NCI-H1417 treated with DMSO at 0.1 percent for 48 hours (cell line): ENCODE measurements at regions not wholly inside any gene's neighbourhood (a gene's known extent, or its start where the extent isn't known, plus 50 kb on each side); places are given as distances from the start of the nearest gene placed in this dataset.

Experiments
- DNase-seq: peaks from one replicate; lab custom pipeline; 2025; lab: John Stamatoyannopoulos, UW

DNA sequence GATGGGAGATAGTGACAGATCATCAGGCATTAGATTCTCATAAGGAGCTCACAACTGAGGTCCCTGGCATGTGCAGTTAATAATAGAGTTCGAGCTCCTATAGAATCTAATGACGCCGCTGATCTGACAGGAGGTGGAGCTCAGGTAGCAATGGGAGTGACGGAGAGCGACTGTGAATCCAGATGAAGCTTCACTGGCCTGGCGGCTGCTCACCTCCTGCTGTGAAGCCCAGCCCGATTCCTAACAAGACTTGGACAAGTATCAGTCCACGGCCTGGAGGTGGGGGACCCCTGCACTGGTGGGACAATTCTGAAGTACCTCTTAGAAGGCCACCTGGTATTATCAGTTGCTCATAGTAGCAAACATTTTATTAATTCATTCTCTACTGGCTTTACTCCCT, 377.9 kb upstream of the ITGA1 start:
- no peak for DNase-seq

DNA sequence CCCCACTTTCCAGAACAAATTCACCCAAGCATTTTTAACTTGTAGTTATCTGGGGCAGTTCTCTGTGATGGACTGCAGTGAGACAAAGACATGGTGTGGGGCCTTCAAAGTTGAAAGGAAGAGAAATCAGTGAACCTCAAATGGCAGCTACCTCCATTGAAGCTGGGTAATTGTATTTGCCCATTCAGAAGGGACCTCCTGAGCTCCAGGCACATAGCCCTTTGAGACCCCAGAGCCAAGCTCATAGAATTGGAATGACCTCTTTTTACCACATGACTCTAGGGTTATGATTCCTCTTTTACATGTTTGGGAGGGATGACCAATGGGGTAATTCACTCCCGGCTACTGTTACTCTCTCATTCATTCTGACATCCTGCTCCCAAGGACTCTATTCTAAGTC, 368.4 kb upstream of the ITGA1 start:
- no peak for DNase-seq

DNA sequence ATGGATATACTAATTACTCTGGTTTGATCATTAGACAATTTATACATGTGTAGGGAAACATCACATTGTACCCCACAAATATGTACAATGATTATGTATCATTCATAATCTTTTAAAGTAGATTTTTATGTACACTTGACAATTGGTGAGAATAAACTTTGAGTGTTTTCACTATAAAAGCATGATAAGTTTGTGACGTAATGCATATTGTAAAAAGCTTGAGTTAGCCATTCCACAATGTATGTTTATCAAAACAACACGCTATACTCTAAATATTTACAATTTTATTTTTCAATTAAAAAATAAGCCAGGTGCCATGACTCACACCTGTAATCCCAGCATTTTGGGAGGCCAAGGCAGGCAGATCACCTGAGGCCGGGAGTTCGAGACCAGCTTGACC, 360.1 kb upstream of the ITGA1 start:
- DNase-seq: no peak

DNA sequence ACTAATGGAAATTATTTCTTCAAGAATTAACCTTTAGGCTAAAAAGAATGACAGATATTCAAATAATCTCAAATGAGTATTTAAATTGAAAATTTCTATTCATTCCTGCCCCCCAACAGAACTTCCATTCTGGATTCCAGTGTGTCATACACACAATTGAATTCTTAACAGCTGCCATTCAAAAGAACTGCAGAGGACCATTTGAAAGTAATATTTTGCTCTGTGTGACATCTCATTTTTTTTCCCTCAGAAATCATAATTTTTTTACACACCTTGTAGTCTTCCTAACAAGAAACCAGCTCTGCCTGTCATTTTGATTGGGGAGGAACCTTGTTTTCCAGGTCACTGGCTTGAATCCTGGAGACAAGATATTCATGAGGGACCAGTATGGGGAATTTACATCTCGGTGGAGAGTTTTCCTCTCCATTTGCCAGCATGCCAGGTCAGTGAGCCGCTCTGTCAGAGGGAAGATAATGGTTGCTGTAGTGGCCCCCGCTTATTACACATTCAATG, 358.7 kb upstream of the ITGA1 start:
- DNase-seq: no peak

DNA sequence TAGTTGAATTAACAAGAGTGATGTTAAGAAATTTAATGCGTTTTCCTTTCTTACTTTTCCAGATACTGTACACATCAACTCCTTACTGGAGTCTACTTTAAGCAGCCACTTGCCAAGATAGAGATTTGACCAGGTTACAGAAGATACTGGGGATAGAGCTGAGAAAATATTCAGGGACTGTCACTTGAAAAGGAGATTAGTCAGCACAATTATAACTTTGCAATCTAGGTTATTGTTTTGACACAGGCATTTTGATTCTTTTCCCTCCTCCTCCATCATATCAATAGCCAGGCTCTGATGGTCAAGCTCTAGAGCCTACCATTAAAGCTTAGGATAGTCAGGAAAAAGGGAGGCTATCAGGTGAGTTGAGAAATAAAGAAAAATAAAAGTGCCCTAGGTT, 345.9 kb upstream of the ITGA1 start:
- DNase-seq: no peak

DNA sequence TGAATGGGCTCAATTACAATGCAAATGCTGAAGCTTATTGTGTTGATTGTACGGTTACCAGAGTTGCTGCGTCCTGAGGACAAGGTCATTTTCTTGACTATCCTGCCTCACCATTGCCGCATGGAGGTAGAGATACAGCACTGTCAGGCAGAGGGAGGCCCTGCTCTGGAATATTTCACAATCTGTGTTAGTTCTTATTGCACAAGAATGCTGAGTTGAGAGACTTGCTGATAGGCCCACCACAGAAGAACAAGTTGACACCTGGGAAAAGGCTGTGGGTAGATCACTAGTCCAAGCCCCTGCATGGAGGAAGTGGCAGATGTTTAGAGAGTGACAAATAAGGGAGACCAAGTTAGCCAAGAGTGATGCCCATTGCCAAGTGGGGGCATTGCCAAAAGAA, 344.5 kb upstream of the ITGA1 start:
- DNase-seq: no peak

DNA sequence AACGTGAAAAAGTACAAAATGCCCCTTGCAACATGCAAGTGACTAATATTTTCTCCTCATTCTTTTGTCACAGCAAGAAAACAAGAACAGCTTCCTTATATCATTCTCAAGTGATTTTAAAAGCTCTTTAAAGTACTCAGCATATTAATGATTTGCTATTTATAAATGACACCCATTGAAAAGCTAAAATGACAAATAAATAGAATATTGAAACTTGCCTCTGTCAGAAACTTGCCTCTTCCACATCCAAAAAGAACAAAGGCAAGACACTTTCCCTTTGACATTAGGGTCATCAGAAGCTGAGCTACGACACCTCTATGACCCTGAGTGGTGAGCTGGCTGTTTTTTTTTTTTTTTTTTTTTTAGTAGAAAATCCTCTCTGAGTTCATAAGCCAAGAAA, 339.6 kb upstream of the ITGA1 start:
- DNase-seq: no peak

DNA sequence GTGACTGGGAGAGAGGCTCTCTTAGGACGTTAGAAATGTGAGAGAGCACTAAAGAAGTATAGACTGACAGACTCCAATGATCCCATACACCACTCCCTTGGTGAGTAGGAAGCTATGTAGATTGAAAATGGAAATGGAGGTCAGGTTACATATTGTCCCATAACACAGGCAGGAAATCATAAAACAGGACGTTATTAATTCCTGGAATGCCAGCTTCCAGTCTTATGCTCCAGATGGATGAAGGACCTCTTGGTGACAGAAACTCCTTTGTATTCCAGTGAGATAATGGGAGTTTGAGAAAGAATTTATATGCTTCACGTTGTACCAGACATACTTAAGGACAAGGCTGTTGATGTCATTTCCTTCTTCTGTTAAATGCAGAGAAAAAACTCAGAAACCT, 338.2 kb upstream of the ITGA1 start:
- no peak for DNase-seq

DNA sequence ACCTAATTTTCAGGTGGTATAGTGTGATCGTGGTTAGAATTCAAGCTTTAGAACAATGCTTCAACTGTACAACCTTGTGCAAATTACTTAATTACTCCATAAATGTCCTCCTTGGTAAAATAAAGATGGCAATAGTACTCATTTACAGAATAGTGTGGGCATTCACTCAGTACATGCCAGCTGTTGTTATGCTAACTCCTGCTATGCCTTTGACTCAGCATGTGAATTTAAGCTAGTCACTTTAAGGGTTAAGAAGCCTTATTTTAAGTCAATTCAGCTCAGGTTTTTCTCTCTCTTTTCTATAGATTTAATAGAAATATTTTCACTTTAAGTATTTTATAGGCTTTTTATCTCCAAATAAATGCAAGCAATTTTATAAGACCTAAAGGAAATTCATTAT, 335.6 kb upstream of the ITGA1 start:
- DNase-seq: no peak

DNA sequence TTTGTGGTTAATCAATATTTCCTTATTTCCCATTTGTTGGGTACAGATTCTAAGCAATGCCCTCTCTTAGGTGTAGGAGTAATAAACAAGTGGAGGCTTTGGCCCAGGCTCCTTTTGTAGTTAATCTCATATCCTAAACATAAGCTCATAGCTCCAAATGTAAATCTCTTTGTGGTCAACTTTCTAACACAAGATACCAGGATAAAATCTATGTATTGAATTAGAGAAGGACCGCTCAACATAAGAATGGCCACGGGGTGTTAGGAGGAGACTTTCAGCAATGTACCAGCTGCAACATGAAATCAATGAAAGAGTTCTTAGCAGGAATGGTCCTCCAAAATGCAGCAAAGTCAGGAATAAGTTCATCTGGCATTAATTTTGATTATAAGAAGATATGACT, 334.5 kb upstream of the ITGA1 start:
- no peak for DNase-seq

DNA sequence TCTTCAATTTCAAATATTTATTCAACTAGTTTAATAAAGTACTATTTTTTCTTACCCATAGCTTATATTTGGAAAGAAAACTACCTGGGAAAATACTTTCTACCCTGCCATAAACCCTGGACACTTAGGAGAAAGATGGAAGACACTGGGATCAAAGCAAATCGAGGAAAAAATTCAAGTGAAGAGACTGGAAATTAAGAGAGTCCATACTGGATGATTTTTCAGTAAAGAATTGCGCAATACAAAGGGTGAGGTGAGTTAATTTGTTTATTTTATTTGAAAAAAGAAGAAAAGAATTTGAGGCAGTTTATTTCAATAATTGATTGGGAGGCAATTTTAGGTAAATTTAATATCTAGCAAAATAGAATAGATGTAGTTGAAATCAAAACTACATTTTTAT, 331.8 kb upstream of the ITGA1 start:
- DNase-seq: no peak

DNA sequence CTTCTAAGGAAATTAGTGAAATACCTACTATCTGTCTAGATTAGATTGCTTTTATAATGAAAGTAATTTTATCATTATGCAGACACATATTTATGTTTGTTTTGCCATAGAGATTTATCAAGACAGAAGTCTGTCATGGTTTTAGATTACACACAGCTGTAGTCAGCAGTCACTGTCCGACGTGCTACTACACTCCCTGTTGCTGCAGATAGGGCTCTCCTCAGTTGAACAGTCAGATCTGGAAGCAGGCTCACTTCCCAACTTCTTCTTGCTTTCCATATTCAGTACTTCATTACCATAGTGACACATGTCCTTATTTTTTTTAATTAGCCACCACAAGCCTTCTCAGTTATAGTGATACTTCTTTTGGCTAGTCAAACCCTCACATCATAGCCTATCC, 329.9 kb upstream of the ITGA1 start:
- DNase-seq: no peak

DNA sequence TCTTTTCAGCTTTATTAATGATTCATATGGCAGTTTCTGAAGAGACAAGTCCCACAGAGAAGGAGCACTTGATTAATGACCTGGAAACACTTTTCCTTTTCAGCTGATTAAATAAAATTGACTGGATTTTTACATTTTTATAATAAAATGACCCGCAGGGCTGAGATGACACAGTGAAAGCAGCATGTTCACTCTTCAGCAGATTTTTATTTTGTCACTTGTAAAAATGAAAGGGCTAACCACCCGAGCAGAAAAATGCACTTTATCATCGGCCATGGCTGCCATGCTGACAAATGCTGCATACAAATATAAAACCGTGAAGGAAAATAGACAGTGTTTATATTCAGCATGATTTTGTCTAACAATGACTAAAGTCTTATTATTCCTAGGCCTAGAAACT, 321.6 kb upstream of the ITGA1 start:
- no peak for DNase-seq

DNA sequence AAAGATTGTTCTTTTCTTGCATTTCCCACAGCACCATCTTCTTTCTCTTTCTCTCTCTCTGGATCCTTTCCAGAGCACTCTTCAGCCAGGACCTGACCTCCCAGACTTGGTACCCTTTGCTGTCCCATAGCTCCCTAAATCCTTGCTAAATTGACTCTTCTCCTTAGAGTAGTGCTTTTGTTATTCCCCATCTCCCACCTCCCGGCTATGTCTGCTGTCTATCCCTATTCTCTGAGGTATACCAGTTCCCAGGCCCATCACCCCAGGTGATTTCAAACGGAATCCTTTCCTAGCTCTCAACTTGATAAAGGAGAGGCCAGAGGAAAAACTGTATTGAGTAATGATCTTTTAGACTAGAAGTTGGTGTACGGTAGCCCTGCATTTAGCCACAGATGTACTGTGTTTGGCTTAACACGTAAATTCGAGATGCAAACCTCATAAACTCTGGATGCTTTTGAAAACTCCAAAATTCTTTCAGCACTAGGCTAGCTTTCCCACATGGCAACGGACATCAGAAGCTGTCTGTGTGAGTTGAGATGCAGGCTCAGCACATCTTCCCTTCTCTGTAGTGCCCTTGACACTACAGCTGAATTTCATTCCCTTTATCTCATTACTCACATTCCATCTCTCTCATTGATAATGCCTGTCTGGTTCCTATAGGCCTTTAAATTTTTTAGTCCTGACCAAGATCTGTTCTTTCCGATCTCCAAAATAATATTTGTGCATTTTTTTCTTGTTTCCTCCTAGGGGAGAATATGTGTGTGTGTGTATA, 320.8 kb upstream of the ITGA1 start:
- no peak for DNase-seq

DNA sequence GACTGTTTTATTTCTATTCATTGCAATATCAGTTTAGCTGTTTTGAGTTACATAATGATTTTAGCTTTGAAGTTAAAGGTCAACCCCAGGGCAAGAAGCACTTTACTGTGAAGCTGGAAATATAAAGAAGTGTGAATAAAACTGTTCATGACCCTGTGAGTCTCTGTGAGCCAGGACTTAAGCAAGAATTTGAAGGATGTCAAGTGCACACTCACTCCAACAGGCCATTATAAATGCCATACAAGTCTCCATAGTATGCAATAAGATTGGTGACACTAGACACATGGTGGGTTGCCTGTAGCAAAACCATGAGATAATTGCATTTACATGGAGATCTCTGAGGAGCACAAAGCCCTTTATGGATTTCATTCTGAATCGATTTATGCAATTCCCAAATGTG, 318.7 kb upstream of the ITGA1 start:
- no peak for DNase-seq

DNA sequence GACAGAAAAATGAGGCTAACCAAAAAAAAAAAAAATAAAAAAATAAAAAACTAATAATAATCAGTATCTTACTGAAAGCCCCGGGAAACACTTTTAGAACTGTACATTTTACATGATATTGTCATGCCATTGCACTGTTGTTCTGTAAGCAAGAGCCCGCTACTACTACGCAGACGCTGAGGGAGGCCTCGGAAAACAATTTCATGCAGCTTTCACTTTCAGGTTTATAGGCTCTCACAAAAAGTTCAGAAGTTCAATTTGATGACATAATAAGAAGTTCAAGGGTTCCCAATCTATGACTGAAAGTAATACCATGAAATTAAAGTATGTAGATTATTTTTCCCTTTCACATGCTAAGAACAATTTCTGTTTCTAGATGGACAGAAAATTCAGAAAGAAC, 318.3 kb upstream of the ITGA1 start:
- DNase-seq: no peak

DNA sequence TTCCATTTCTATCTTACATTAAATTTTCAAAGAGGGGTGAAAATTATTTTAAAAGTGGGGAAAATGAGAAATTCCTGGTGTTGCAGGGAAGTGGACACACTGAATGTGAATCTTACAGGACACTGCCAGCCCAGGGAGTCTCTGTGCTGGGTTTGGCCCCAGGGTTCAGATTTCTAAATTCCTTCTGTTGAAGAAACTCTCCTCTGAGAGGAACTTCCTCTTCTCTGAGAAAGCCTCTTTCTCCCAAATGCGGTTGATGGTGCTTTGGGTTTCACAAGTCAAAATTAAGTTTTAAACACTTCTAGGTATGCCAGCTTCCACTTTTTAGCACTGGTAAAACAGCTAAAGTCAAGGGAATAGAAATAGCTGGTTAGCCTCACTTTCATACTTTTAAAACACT, 317.9 kb upstream of the ITGA1 start:
- DNase-seq: no peak

DNA sequence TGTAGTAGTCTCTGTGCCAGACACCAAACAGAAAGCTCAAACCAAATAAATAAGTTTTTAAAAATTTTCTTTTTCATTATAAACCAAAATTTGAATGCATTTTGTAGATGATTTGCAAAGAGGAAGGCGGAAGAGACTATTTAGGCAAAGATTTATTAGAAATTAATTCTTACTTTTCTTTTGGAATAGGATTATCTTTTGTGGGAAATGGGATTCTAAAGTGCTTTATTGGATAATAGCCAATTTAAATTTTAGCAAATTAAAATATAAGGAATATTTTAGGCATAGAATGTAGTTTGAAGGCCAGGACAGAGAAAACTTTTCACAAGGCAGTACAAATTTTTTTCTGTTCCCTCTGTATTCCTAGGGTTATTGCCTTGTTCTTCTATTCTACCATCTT, 311.4 kb upstream of the ITGA1 start:
- DNase-seq: no peak

DNA sequence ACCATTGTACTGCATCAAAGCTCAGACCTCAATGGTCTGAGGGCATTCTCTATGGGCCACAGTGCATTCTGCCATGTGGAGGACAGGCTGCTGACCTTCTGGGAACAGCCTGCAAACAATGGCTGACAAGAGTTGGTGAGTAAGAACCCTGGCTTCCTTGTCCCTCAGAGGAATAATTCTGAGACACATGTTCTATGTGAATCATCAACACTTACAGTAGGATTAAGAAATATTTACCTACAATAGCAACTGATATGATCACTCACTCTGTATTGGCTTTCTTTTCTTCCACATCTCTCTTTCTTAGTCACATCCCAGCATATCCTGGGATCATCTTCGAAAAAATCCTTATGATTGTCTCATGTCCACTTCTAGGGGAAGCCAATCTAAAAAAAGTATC, 306.5 kb upstream of the ITGA1 start:
- no peak for DNase-seq

DNA sequence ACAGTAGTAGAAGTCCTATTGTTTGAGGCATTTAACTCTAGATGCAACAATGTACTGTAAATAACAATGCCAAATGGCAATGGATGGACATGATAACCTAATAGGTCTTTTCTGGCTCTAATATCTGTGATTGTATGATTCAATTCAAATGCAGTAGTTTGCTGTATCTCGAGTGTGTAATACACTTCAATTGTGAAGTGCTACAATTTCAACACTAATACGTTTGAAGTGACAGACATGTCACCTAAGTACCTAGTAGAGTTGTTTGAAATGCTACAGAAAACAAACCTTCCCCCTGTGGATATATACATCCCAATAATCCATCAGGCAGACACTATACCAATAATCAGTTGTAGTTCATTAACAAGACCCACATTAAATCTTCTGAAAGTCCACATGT, 305.9 kb upstream of the ITGA1 start:
- DNase-seq: no peak

DNA sequence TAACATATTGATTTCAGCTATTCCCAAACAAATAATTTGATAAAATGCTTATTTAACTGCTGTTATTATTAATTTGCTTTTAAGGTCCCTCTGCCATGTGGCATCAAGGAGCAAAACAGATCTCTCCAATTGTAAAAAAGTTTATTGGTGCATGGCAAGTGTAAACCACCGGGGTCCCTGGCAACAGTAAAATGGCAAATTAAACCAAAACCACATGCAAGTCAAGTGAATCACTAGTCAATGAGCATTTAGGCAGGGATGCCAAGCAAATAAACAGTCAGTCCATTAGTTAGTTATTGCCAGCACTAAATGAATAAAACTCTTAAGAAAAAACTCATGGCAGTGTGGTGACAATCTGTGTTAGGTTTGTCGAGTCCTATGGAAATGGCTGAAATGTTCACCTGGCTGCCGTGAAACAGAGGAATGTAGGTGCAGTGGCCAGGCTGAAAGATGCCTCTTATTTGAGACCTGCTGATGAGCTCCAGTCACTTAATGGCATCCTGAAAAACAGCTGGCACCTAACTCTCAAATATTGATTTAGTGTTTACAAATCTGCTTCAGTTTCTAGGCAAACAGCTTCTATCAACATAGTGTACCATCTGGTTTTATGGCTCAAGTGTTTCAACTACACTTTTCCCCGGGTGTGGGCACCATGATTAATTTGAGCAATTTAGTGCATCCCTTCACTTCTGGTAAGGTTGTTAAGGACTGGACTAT, 296.5 kb upstream of the ITGA1 start:
- peak; percentile 69 for DNase-seq

DNA sequence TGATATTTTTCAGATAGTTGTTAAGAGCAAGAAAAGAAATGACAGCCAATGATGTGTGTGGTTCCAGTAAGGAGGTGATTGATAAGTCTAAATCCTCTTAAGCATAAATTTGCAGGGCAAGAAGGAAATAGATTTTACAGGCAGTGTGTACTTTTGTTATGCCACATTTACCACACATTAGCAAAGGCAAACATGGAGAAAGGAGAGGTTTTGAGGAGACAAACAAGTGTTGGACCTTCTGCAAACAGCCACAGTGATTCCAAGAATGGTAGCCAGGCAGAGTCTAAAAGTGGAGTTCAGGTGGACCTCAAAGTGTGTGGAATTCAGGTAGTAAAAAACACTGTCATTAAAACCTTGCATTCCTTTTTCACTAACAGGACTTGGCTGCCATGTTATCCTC, 295.9 kb upstream of the ITGA1 start:
- no peak for DNase-seq

DNA sequence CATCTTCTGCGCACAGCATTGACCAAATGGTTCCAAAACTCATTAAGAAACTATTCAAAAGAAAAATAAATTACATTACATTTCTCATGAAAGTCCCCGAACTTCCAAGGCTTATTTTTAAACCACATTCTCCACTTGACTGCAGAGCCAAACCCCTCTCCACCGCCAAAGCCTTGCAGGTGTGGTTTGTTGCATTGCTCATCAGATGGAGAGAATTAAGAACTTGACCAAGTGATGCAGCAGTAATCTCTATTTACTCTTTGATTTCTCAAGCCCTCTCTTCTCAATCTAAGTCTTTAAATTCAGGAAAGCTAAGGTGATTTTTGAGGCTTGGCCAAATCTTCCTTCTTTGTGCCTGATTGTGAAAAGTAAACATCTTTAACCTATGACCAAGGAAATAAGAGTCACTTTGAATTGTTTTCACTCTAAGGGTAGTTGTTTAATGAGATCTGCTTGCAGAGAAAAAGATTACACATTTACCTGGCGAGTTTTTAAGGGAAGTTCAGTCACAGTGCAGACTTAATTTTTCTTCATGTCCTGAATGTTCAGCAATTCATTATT, 290.5 kb upstream of the ITGA1 start:
- no peak for DNase-seq
